Heart left ventricle (tissue), 16 donors: ENCODE measurements at regions not wholly inside any gene's neighbourhood (a gene's known extent, or its start where the extent isn't known, plus 50 kb on each side); places are given as distances from the start of the nearest gene placed in this dataset.

Source experiments
- ATAC-seq, 4 donors: fragments of 200-7000 bp; cut with Tn5 transposase; one replicate each; pipeline ENCODE4 v1.9.1; 2020 to 2022; ENCODE audit warnings: moderate library complexity in 4 of 4, mild to moderate bottlenecking in 3 of 4, moderate number of reproducible peaks in 1 of 4
- DNase-seq, 5 donors: peaks; one replicate each; pipeline ENCODE4 v3.0.0-alpha.2; 2020
- H3K27ac ChIP-seq, 12 donors: fragments of 200-600 bp; sonication (generic) in 4 of 12; one replicate each; pipeline versions ENCODE4 v1.5.0 to v1.8.0; 2016 to 2022; ENCODE audit warnings: mild to moderate bottlenecking in 2 of 12
- H3K27me3 ChIP-seq, 9 donors: fragments of 200-600 bp; sonication (generic) in 2 of 9; one replicate each; pipeline versions ENCODE4 v1.5.1 to v1.8.0; 2016 to 2022; ENCODE audit warnings: mild to moderate bottlenecking in 3 of 9
- H3K36me3 ChIP-seq, 9 donors: fragments of 200-600 bp; sonication (generic) in 2 of 9; one replicate each; pipeline versions ENCODE4 v1.5.0 to v1.8.0; 2018 to 2022; ENCODE audit warnings: mild to moderate bottlenecking in 2 of 9
- H3K4me1 ChIP-seq, 12 donors: fragments of 200-600 bp; sonication (generic) in 4 of 12; one replicate each; pipeline versions ENCODE4 v1.5.0 to v1.8.0; 2016 to 2022; ENCODE audit warnings: mild to moderate bottlenecking in 3 of 12
- H3K4me3 ChIP-seq, 12 donors: fragments of 200-600 bp; sonication (generic) in 4 of 12; one replicate each; pipeline versions ENCODE4 v1.5.0 to v1.8.0; 2017 to 2022; ENCODE audit warnings: mild to moderate bottlenecking in 9 of 12, moderate library complexity in 4 of 12
- H3K9me3 ChIP-seq, 12 donors: fragments of 200-600 bp; sonication (generic) in 4 of 12; one replicate each; pipeline versions ENCODE4 v1.5.0 to v1.8.0; 2016 to 2022; ENCODE audit warnings: mild to moderate bottlenecking in 1 of 12
- POLR2A ChIP-seq, 2 donors: fragments of 450-650 bp; IDR thresholded peaks; one replicate each; pipeline ENCODE4 v1.6.1; 2017; ENCODE audit warnings: antibody characterized with exemption in 2 of 2, mild to moderate bottlenecking in 2 of 2, moderate library complexity in 2 of 2
- WGBS, 4 donors: extraction: QIAGEN DNeasy Blood & Tissue Kit in 2 of 4; methylation state at CpG; one replicate each; pipeline versions ENCODE4 v1.1.5 to v1.1.7; 2013 to 2018; 5-methylcytosine and 5-hydroxymethylcytosine counted together
- intact Hi-C, 10 donors: fragments of 100-400 bp; cut with DNase I; formaldehyde crosslinking; loops; one replicate each; pipeline versions ENCODE4 v1.11.1 to v1.14.2; 2022
- TF ChIP-seq, protein P1 (sequence below), 12 donors: fragments of 200-600 bp; sonication (generic) in 4 of 12; IDR thresholded peaks; one replicate each; pipeline versions ENCODE4 v1.5.0 to v1.8.0; 2018 to 2022; ENCODE audit warnings: antibody characterized with exemption in 12 of 12, mild to moderate bottlenecking in 5 of 12
- donor health status: ischemic (EF 13 %, LVEDD 7.1; RV severe dilation, severe dysfunction).
- donor health status: healthy with polysubstance abuse.
- donor health status: DM: no; HTN: yes; CAD: no.
- donor health status: DM: no; HTN: no; CAD: no.
- donor health status: ischemic (EF 25% LVEDD 6.9; RV normal size, moderate dysfunction).
- donor health status: ischemic (EF 25% LVEDD 5.7; RV mildly dilated, moderate dysfunction).
- donor health status: healthy.
- donor health status: DM: yes; HTN: yes; CAD: no.
- donor health status: ischemic (EF 35%, LVEDD 5.7; RV mildly dilated, moderate dysfunction).
- donor health status: nonischemic (EF 11% LVEDD 7.7; RV severe dilation, severe dysfunction).
- donor health status: DM: yes; HTN: yes; CAD: no.
- donor health status: PGD.
- donor health status: ischemic (EF 29% LVEDD 5.4; RV normal size, mild dysfunction).
- donor health status: nonischemic (EF 23%, LVEDD 6.1; RV moderate dilation, normal function).

DNA sequence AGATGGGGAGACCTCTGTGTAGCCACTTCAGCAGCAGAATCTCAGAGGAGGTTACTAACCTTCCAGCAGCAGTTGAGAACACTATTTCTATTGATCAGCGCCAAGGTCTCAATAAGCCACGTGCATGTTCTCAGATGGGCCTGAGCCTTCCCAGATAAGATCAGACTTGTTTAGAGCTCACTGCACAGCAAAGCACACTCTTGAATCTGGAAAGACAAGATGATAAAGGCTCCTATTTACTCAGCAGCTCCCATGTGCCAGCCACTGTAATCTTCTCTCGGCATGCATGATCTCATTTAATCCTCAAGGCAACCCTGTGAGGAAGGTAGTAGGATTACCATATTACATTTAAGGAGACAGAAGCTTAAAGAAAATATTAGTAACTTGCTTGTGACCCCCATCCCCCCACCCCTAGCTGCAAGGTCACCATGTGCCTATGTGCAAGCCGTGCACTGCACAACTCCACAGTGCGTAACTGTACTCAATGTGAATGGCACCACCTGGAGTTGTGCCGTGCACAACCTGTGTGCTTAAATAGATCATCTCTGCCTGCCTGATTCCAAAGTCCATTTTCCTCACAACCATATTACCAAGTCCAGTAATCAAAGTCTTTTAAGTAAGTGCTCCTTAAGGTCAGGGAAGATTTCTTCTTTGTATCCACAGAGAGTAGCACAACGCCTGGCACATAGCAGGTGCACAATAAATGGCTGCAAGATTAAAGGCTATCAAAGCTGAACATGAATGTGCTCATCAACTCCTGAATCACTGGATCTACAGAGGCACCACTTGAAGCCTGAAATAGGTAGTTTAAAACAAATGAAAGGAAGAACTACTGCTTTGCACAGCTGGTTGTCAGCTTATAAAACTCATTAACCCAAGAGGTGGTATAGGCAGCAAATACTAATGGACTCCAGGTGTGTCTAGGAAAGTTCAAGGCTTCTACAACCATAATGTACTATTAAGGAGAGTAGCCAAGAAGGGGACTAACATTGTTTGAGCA lies 293.8 kb downstream of the BUD13 start:
- no peaks in the 10 kb centered on the region for H3K36me3 ChIP-seq
- no peak for DNase-seq
- ATAC-seq: no peak
- 68 to 79% (median 75%) methylated on average over 7 of the region's 7 CpGs for WGBS, 4 donors
- H3K9me3 ChIP-seq: no peaks in the 10 kb centered on the region
- H3K4me3 ChIP-seq: no peak overlapping the region
- no peaks in the 10 kb centered on the region for H3K4me1 ChIP-seq
- H3K27ac ChIP-seq: no peak overlapping the region
- peaks cover 0 to 15% (median 0%) of the 10 kb centered on the region in 9 donors for H3K27me3 ChIP-seq
- intact Hi-C loops: no loop called here
- TF ChIP-seq, protein P1, sequence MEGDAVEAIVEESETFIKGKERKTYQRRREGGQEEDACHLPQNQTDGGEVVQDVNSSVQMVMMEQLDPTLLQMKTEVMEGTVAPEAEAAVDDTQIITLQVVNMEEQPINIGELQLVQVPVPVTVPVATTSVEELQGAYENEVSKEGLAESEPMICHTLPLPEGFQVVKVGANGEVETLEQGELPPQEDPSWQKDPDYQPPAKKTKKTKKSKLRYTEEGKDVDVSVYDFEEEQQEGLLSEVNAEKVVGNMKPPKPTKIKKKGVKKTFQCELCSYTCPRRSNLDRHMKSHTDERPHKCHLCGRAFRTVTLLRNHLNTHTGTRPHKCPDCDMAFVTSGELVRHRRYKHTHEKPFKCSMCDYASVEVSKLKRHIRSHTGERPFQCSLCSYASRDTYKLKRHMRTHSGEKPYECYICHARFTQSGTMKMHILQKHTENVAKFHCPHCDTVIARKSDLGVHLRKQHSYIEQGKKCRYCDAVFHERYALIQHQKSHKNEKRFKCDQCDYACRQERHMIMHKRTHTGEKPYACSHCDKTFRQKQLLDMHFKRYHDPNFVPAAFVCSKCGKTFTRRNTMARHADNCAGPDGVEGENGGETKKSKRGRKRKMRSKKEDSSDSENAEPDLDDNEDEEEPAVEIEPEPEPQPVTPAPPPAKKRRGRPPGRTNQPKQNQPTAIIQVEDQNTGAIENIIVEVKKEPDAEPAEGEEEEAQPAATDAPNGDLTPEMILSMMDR (IDR thresholded peaks at IDR 0.05): no peak
- TF ChIP-seq POLR2A (IDR thresholded peaks at IDR 0.05): no peak

DNA sequence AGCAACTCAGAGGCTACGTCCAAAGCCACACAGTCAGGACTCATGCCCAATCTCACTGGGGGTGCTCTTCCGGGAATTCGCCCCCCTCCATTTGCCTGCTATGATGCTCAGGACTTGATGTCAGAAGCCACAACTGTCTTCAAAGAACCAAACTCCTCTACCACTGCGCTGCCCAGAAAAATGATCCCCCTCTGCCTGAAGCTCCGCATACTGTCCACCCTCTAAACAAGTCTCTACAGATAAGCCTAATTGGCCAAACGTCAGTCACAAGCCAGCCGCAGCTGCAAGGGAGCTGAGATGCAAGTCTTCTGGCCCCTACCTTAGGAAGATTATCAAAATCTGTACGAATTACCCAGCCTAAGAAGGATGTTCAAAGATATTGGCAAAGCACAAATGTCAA lies 294.6 kb downstream of the BUD13 start:
- Histone ChIP-seq H3K4me3 (no peak overlapping the region), H3K27me3 (peaks cover 0 to 10% (median 0%) of the 10 kb centered on the region in 9 donors), H3K4me1 (peaks cover 0 to 3% (median 0%) of the 10 kb centered on the region in 12 donors), H3K9me3 (no peaks in the 10 kb centered on the region), H3K27ac (no peak overlapping the region), H3K36me3 (no peaks in the 10 kb centered on the region)
- DNase-seq (no peak), ATAC-seq (no peak)
- TF ChIP-seq, protein P1 (IDR thresholded peaks at IDR 0.05): no peak
- TF ChIP-seq POLR2A (IDR thresholded peaks at IDR 0.05): no peak
- WGBS, 4 donors: 59 to 62% (median 60%) methylated on average over 8 of the region's 8 CpGs
- intact Hi-C loops: no loop called here

DNA sequence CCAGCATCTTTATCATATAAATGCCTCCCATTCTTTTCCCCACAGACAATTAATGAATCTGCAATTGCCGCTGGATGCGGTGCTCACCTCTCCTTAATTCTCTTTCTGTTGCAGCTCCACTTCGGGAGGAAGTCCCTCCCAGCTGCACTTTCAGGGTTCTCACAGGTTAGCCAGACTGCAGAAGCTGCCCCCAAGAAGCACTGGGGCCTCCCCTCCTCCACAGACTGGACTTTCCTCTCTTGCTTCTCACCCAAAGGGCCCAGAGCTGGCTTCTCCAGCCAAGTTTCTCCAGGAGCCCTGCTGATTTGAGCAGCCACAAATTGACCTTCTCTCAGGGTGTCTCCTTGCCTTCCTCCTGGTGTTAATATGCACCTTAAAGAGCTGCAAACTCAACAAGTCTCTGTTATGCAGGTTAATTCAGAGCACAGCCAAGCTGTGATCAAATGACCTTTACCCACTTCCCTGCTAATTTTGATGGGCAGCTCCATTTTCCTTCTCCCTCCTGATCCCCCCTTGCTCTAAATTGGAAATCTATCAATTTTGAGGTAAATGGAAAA lies 298.9 kb downstream of the BUD13 start:
- DNase-seq: no peak
- 59 to 77% (median 65%) methylated on average over 3 of the region's 3 CpGs for WGBS, 4 donors
- H3K4me3 ChIP-seq: no peak overlapping the region
- ATAC-seq: no peak
- no peaks in the 10 kb centered on the region for H3K9me3 ChIP-seq
- H3K27me3 ChIP-seq: peaks cover 0 to 3% (median 0%) of the 10 kb centered on the region in 9 donors
- H3K36me3 ChIP-seq: no peaks in the 10 kb centered on the region
- TF ChIP-seq, protein P1 (IDR thresholded peaks at IDR 0.05): no peak
- no peak for TF ChIP-seq POLR2A (IDR thresholded peaks at IDR 0.05)
- H3K27ac ChIP-seq: peak overlapping the region in 1 of 12 donors; percentile 68
- peaks cover 0 to 16% (median 2%) of the 10 kb centered on the region in 12 donors for H3K4me1 ChIP-seq
- intact Hi-C loops: no loop called here

DNA sequence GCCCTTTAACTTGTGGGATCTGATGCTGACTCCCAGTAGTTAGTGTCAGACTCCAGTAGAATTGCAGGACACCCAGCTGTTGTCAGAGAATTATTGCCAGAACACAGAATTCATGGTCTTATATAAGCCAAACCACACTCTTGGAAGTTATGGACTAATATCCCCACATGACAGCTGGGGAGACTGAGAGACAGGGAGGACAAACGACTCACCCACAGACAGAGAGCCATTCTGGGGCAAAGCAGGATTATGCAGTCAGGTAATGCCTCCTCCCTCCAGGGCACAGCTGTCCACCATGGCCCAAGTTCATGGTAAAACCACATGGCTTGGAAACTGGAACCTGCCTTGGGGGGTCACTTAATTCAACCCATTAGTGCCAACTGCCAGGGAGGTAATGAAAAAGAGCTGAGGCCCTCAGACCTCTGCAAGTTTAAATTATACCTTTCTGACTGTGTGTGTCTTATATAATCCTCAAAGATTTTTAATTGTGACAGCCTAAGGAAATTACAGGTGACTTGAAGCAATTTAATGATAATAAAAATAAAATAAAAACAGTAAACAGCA lies 299.5 kb downstream of the BUD13 start:
- WGBS, 4 donors: 40 to 67% (median 50%) methylated on average over 1 of the region's 1 CpG
- H3K4me3 ChIP-seq: no peak overlapping the region
- ATAC-seq: no peak
- no peak for DNase-seq
- intact Hi-C loops: no loop called here
- no peak for TF ChIP-seq POLR2A (IDR thresholded peaks at IDR 0.05)
- TF ChIP-seq, protein P1 (IDR thresholded peaks at IDR 0.05): no peak
- no peaks in the 10 kb centered on the region for H3K9me3 ChIP-seq
- H3K27me3 ChIP-seq: peaks cover 0 to 3% (median 0%) of the 10 kb centered on the region in 9 donors
- peaks cover 0 to 16% (median 2%) of the 10 kb centered on the region in 12 donors for H3K4me1 ChIP-seq
- peak overlapping the region in 4 of 12 donors; percentile 31 to 75 (median 56) for H3K27ac ChIP-seq
- H3K36me3 ChIP-seq: no peaks in the 10 kb centered on the region
